ENCODE measurements at regions not wholly inside any gene's neighbourhood (a gene's known extent, or its start where the extent isn't known, plus 50 kb on each side); places are given as distances from the start of the nearest gene placed in this dataset.

DNA sequence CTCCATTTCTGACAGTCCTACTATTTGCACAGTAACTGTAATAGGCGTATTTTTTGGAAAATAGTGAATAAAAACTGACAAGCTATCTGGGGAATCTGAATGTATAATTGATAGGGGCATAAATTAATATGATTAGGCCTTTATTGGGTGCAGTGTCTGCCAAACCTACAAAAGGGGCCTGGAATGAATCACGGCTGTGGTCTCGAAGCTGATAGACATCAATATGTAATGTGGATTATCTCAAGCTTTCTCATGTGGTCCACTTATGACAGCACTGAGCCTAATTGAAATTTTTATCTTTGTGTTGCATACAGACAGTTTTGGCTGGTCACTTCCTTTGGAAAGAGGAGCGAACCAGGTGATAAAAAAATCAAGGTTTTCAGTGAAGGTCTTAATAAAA, 450.4 kb downstream of the GPATCH2 start:
- TF ChIP-seq, protein P1, sequence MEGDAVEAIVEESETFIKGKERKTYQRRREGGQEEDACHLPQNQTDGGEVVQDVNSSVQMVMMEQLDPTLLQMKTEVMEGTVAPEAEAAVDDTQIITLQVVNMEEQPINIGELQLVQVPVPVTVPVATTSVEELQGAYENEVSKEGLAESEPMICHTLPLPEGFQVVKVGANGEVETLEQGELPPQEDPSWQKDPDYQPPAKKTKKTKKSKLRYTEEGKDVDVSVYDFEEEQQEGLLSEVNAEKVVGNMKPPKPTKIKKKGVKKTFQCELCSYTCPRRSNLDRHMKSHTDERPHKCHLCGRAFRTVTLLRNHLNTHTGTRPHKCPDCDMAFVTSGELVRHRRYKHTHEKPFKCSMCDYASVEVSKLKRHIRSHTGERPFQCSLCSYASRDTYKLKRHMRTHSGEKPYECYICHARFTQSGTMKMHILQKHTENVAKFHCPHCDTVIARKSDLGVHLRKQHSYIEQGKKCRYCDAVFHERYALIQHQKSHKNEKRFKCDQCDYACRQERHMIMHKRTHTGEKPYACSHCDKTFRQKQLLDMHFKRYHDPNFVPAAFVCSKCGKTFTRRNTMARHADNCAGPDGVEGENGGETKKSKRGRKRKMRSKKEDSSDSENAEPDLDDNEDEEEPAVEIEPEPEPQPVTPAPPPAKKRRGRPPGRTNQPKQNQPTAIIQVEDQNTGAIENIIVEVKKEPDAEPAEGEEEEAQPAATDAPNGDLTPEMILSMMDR (IDR thresholded peaks at IDR 0.05): no peak
- TF ChIP-seq POLR2A (IDR thresholded peaks at IDR 0.05): no peak
